IMR-90 (cell line): ENCODE measurements at regions not wholly inside any gene's neighbourhood (a gene's known extent, or its start where the extent isn't known, plus 50 kb on each side); places are given as distances from the start of the nearest gene placed in this dataset.

Source experiments
- ATAC-seq: fragments of 200-7000 bp; cut with Tn5 transposase; 2 replicates; pipeline ENCODE4 v1.9.1; 2020; ENCODE audit warnings: low read depth, mild to moderate bottlenecking, moderate library complexity
- BruUV-seq: library from RNA; stranded (reverse); fragments of 400-500 nt; replicated peaks from 2 replicates; lab custom pipeline; 2021; lab: Mats Ljungman, UMichigan
- CTCF ChIA-PET: fragments of 300-600 bp; formaldehyde crosslinking; extraction: SDS; loops from one replicate; lab custom pipeline; 2021; ENCODE audit warnings: antibody characterized with exemption; lab: Yijun Ruan, JAX
- POLR2A ChIA-PET: fragments of 300-600 bp; sonication (Branson Sonifier 250); formaldehyde crosslinking; loops from one replicate; lab custom pipeline; 2022; ENCODE audit warnings: antibody characterized with exemption; ENCODE audit not compliant: unreplicated experiment; lab: Charles Lee
- DNase-seq: peaks from one replicate; pipeline ENCODE4 v3.0.0; 2013
- H2AFZ ChIP-seq: replicated peaks from 2 replicates; pipeline ENCODE3; 2013; ENCODE audit warnings: low read length, mild to moderate bottlenecking; ENCODE audit not compliant: poor library complexity
- H2AK5ac ChIP-seq: 2 replicates; pipeline ENCODE4 v1.6.1; 2013; ENCODE audit warnings: low read depth, low read length, inconsistent platforms
- H2AK9ac ChIP-seq: replicated peaks from 2 replicates; pipeline ENCODE3; 2013; ENCODE audit warnings: mild to moderate bottlenecking, low read depth, low read length, moderate library complexity; ENCODE audit not compliant: poor library complexity
- H2BK120ac ChIP-seq: 2 replicates; pipeline ENCODE4 v1.6.1; 2013; ENCODE audit warnings: low read depth, low read length, inconsistent platforms
- H2BK15ac ChIP-seq: 3 replicates; pipeline ENCODE4 v1.6.1; 2013; ENCODE audit warnings: low read depth, low read length, inconsistent platforms
- H2BK20ac ChIP-seq: 2 replicates; pipeline ENCODE4 v1.6.1; 2013; ENCODE audit warnings: low read depth, mild to moderate bottlenecking, inconsistent platforms, low read length, moderate library complexity
- H2BK5ac ChIP-seq: 2 replicates; pipeline ENCODE4 v1.6.1; 2013; ENCODE audit warnings: mild to moderate bottlenecking, low read depth, low read length, inconsistent platforms; ENCODE audit not compliant: poor library complexity, severe bottlenecking
- H3K14ac ChIP-seq: replicated peaks from 2 replicates; pipeline ENCODE4 v1.6.1; 2013; ENCODE audit warnings: low read depth, low read length, inconsistent platforms
- H3K18ac ChIP-seq: 2 replicates; pipeline ENCODE4 v1.6.1; 2013; ENCODE audit warnings: low read depth, low read length, control low read depth
- H3K23ac ChIP-seq: 2 replicates; pipeline ENCODE4 v1.6.1; 2013; ENCODE audit warnings: low read depth, low read length, inconsistent platforms
- H3K27ac ChIP-seq: 2 replicates; pipeline ENCODE4 v1.5.1; 2013; ENCODE audit warnings: mild to moderate bottlenecking, control low read depth, low read length; ENCODE audit not compliant: insufficient read depth
- H3K27me3 ChIP-seq: 2 replicates; pipeline ENCODE4 v1.6.1; 2013; ENCODE audit warnings: low read length; ENCODE audit not compliant: control insufficient read depth, insufficient read depth
- H3K36me3 ChIP-seq: 2 replicates; pipeline ENCODE4 v1.6.1; 2013; ENCODE audit warnings: low read length, mixed read lengths; ENCODE audit not compliant: control insufficient read depth, insufficient read depth
- H3K4ac ChIP-seq: 2 replicates; pipeline ENCODE4 v1.6.1; 2013; ENCODE audit warnings: low read depth, low read length, inconsistent platforms
- H3K4me1 ChIP-seq: 2 replicates; pipeline ENCODE4 v1.6.1; 2013; ENCODE audit warnings: low read length, mixed read lengths; ENCODE audit not compliant: control insufficient read depth, insufficient read depth
- H3K4me2 ChIP-seq: 2 replicates; pipeline ENCODE4 v1.6.1; 2013; ENCODE audit warnings: low read depth, mild to moderate bottlenecking, control low read depth, low read length, moderate library complexity
- H3K4me3 ChIP-seq: 2 replicates; pipeline ENCODE4 v1.5.1; 2013; ENCODE audit warnings: low read depth, mild to moderate bottlenecking, control low read depth, low read length, moderate library complexity; ENCODE audit not compliant: insufficient read depth
- H3K56ac ChIP-seq: 2 replicates; pipeline ENCODE4 v1.6.1; 2013; ENCODE audit warnings: low read length, inconsistent platforms; ENCODE audit not compliant: insufficient read depth; ENCODE audit errors: extremely low read depth
- H3K79me1 ChIP-seq, 2 experiments: 2 replicates each; pipeline ENCODE4 v1.6.1; 2013; ENCODE audit warnings: low read length in 2 of 2, inconsistent platforms in 1 of 2, low read depth in 1 of 2
- H3K9ac ChIP-seq: 2 replicates; pipeline ENCODE4 v1.6.1; 2013; ENCODE audit warnings: low read depth, low read length, control low read depth
- H3K9me1 ChIP-seq: 2 replicates; pipeline ENCODE4 v1.6.1; 2013; ENCODE audit warnings: low read length, inconsistent platforms; ENCODE audit not compliant: insufficient read depth
- H3K9me3 ChIP-seq: 2 replicates; pipeline ENCODE4 v1.6.1; 2013; ENCODE audit warnings: low read length; ENCODE audit not compliant: control insufficient read depth, insufficient read depth
- H4K20me1 ChIP-seq: 2 replicates; pipeline ENCODE4 v1.6.1; 2013; ENCODE audit warnings: low read length, inconsistent platforms; ENCODE audit not compliant: insufficient read depth
- H4K5ac ChIP-seq: 2 replicates; pipeline ENCODE4 v1.6.1; 2013; ENCODE audit warnings: mild to moderate bottlenecking, low read depth, low read length, control low read depth
- H4K8ac ChIP-seq, 2 experiments: 2 replicates each; pipeline ENCODE4 v1.6.1; 2013; ENCODE audit warnings: low read depth in 2 of 2, low read length in 2 of 2, control low read depth in 1 of 2, inconsistent platforms in 1 of 2
- H4K91ac ChIP-seq: 2 replicates; pipeline ENCODE4 v1.6.1; 2013; ENCODE audit warnings: low read depth, low read length, inconsistent platforms; ENCODE audit not compliant: insufficient read depth
- BHLHE40 ChIP-seq: fragments of 150-350 bp; IDR thresholded peaks from 2 replicates; pipeline ENCODE4 v1.6.1; 2016; ENCODE audit warnings: mild to moderate bottlenecking, low read depth, low read length
- CEBPB ChIP-seq: IDR thresholded peaks from 2 replicates; pipeline ENCODE4 v1.6.1; 2012; ENCODE audit warnings: low read depth, low read length, improper control_type of control experiment
- CHD1 ChIP-seq: IDR thresholded peaks from 2 replicates; pipeline ENCODE4 v1.6.1; 2012; ENCODE audit warnings: low read depth, low read length, improper control_type of control experiment
- CTCF ChIP-seq: conservative IDR thresholded peaks from 2 replicates; pipeline ENCODE4 v1.5.1; 2012; ENCODE audit warnings: mild to moderate bottlenecking, low read depth, low read length, improper control_type of control experiment
- ELK1 ChIP-seq: fragments of 150-350 bp; IDR thresholded peaks from 2 replicates; pipeline ENCODE4 v1.6.1; 2016; ENCODE audit warnings: low read depth, mild to moderate bottlenecking, low read length, moderate library complexity, borderline replicate concordance
- FOS ChIP-seq: fragments of 150-350 bp; IDR thresholded peaks from 2 replicates; pipeline ENCODE4 v1.6.1; 2016; ENCODE audit warnings: low read depth, low read length
- MAFK ChIP-seq: IDR thresholded peaks from 2 replicates; pipeline ENCODE4 v1.6.1; 2012; ENCODE audit warnings: low read depth, low read length, improper control_type of control experiment
- MAZ ChIP-seq: IDR thresholded peaks from 2 replicates; pipeline ENCODE4 v1.6.1; 2012; ENCODE audit warnings: low read depth, mild to moderate bottlenecking, low read length, improper control_type of control experiment, moderate library complexity, borderline replicate concordance
- MXI1 ChIP-seq: IDR thresholded peaks from 2 replicates; pipeline ENCODE4 v1.6.1; 2012; ENCODE audit warnings: low read depth, mild to moderate bottlenecking, low read length, moderate library complexity, borderline replicate concordance
- NFE2L2 ChIP-seq: fragments of 150-350 bp; IDR thresholded peaks from 2 replicates; pipeline ENCODE4 v1.6.1; 2016; ENCODE audit warnings: low read depth, mild to moderate bottlenecking, low read length
- POLR2A ChIP-seq: IDR thresholded peaks from 2 replicates; pipeline ENCODE4 v1.6.1; 2012; ENCODE audit warnings: mild to moderate bottlenecking, low read depth, low read length
- RAD21 ChIP-seq: IDR thresholded peaks from 2 replicates; pipeline ENCODE4 v1.6.1; 2012; ENCODE audit warnings: low read length, improper control_type of control experiment
- RCOR1 ChIP-seq: IDR thresholded peaks from 2 replicates; pipeline ENCODE4 v1.6.1; 2012; ENCODE audit warnings: mild to moderate bottlenecking, low read length, improper control_type of control experiment; ENCODE audit not compliant: insufficient replicate concordance
- RFX5 ChIP-seq: IDR thresholded peaks from 2 replicates; pipeline ENCODE4 v1.8.0; 2012; ENCODE audit warnings: low read depth, mild to moderate bottlenecking, low read length, moderate library complexity
- SMC3 ChIP-seq: fragments of 150-350 bp; IDR thresholded peaks from 2 replicates; pipeline ENCODE4 v1.6.1; 2016; ENCODE audit warnings: low read depth, mild to moderate bottlenecking, antibody characterized with exemption, low read length, moderate library complexity
- USF2 ChIP-seq: fragments of 150-350 bp; IDR thresholded peaks from 2 replicates; pipeline ENCODE4 v1.6.1; 2017; ENCODE audit warnings: mild to moderate bottlenecking, antibody characterized with exemption, low read length, low read depth
- dilution Hi-C: fragments of 300-500 bp; cut with HindIII; formaldehyde crosslinking; loops from one replicate; pipeline ENCODE4 v1.14.3; 2018; ENCODE audit warnings: low sequenced_read_pairs; ENCODE audit not compliant: unreplicated experiment
- in situ Hi-C: fragments of 300-500 bp; cut with MboI; formaldehyde crosslinking; loops from 3 replicates; pipeline ENCODE4 v1.14.3; 2019; ENCODE audit warnings: low sequenced_read_pairs, inconsistent platforms, mixed read lengths
- intact Hi-C: fragments of 100-400 bp; cut with micrococcal nuclease; formaldehyde crosslinking; loops from 2 replicates; pipeline ENCODE4 v1.10.0; 2022

- dilution Hi-C loops, result no loop called here
- intact Hi-C loops, result no loop called here
- H3K4me2 ChIP-seq, result no peak overlapping the region
- H3K27me3 ChIP-seq, result no peaks in the 10 kb centered on the region
- H3K9me1 ChIP-seq, result no peaks in the 10 kb centered on the region
- no TSS peak for BruUV-seq
- no peak overlapping the region for H2BK20ac ChIP-seq
- H2BK15ac ChIP-seq, result no peak overlapping the region
- H4K20me1 ChIP-seq, result no peaks in the 10 kb centered on the region
- ChIA-PET CTCF (no interaction called here), POLR2A (no interaction called here)
- H3K9me3 ChIP-seq, result no peaks in the 10 kb centered on the region; the same call in 1 of the 2 replicates
- ATAC-seq, result no peak
- no peak overlapping the region for H2AK9ac ChIP-seq
- no peak overlapping the region for H3K18ac ChIP-seq
- no peak overlapping the region for H3K4me3 ChIP-seq
- no peaks in the 10 kb centered on the region for H3K79me1 ChIP-seq
- no peak overlapping the region for H3K56ac ChIP-seq
- H2AFZ ChIP-seq, result no peak overlapping the region
- no peak overlapping the region for H3K9ac ChIP-seq
- in situ Hi-C loops, result no loop called here
- no peak overlapping the region for H4K8ac ChIP-seq
- no peak overlapping the region for H4K91ac ChIP-seq
- no peak for DNase-seq
- H4K5ac ChIP-seq, result no peak overlapping the region
- no peak overlapping the region for H3K27ac ChIP-seq
- H2BK120ac ChIP-seq, result no peak overlapping the region
- H3K14ac ChIP-seq, result no peak overlapping the region
- TF ChIP-seq USF2 (no peak), CEBPB (no peak), ELK1 (no peak), POLR2A (no peak), SMC3 (no peak), CHD1 (no peak), NFE2L2 (no peak), MAZ (no peak), MXI1 (no peak), BHLHE40 (no peak), FOS (no peak), RAD21 (no peak), MAFK (no peak), RFX5 (no peak), RCOR1 (no peak), CTCF (no peak)
- H3K4ac ChIP-seq, result no peak overlapping the region
- no peak overlapping the region for H2BK5ac ChIP-seq
- H3K36me3 ChIP-seq, result no peaks in the 10 kb centered on the region
- H3K4me1 ChIP-seq, result no peaks in the 10 kb centered on the region
- H3K23ac ChIP-seq, result no peak overlapping the region
- H2AK5ac ChIP-seq, result no peak overlapping the region
These were observed 1183.0 kb upstream of the CDH18 start for GRCh38 chr5:21171038-21171437.
